Effector memory CD8-positive, alpha-beta T cell (primary cell): ENCODE measurements at regions not wholly inside any gene's neighbourhood (a gene's known extent, or its start where the extent isn't known, plus 50 kb on each side); places are given as distances from the start of the nearest gene placed in this dataset.

ENCODE experiments used
- ATAC-seq: fragments of 150-1000 bp; cut with Tn5 transposase; replicated peaks from 2 replicates; pipeline ENCODE4 v1.10.0; 2021; ENCODE audit warnings: mild to moderate bottlenecking, moderate library complexity
- DNase-seq, 3 experiments: peaks; one replicate each; pipeline ENCODE4 v3.0.0; 2021
- H3K27ac Mint-ChIP-seq, 2 donors: one replicate each; pipeline ENCODE4 v1.8.0; 2022; ENCODE audit warnings: mild to moderate bottlenecking in 2 of 2, mixed read lengths in 2 of 2, moderate library complexity in 2 of 2
- H3K27me3 Mint-ChIP-seq, 2 donors: one replicate each; pipeline ENCODE4 v1.8.0; 2022; ENCODE audit warnings: mixed read lengths in 2 of 2
- H3K36me3 Mint-ChIP-seq: one replicate; pipeline ENCODE4 v1.8.0; 2022; ENCODE audit warnings: mild to moderate bottlenecking, moderate library complexity, mixed read lengths; ENCODE audit not compliant: insufficient read depth
- H3K4me1 Mint-ChIP-seq, 2 donors: one replicate each; pipeline ENCODE4 v1.8.0; 2022; ENCODE audit warnings: low read depth in 2 of 2, mixed read lengths in 2 of 2
- H3K4me3 Mint-ChIP-seq, 2 donors: one replicate each; pipeline ENCODE4 v1.8.0; 2022; ENCODE audit warnings: mild to moderate bottlenecking in 2 of 2, mixed read lengths in 2 of 2, moderate library complexity in 2 of 2
- H3K9me3 Mint-ChIP-seq, 2 donors: one replicate each; pipeline ENCODE4 v1.8.0; 2022; ENCODE audit warnings: mixed read lengths in 2 of 2

DNA sequence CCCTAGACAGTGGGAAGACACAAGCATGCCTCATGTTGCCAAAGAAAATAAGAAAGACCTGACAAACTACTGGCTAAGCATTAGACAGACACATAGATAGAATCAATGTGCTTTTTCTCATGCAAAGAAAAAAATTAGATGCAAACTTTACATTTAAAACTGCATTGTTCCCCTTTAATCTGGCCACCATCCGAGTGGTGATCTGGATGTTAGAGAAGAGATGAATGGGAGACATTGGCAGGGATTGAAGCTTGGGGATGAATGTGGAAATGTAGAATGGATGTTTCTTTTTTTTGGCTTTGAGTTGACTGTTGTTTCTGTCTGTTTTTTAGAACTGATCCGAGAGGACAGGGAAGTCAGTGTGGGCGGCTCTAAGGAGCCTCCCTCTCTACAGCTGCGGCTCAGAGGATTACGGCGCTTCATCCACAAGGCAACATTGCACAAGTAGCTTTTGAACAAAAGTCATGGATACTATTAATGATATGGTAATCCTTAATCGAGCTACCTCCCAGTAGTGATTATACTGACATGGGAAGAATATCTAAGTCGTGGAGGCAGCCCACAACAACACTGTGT lies 53.0 kb downstream of the HELT start:
- H3K4me1 Mint-ChIP-seq, result no peaks in the 10 kb centered on the region
- H3K27me3 Mint-ChIP-seq, result peaks cover 36 to 47% of the 10 kb centered on the region in 2 donors
- DNase-seq (no peak), ATAC-seq (no peak)
- no peak overlapping the region for H3K4me3 Mint-ChIP-seq
- no peaks in the 10 kb centered on the region for H3K36me3 Mint-ChIP-seq
- no peaks in the 10 kb centered on the region for H3K9me3 Mint-ChIP-seq
- H3K27ac Mint-ChIP-seq, result no peak overlapping the region

DNA sequence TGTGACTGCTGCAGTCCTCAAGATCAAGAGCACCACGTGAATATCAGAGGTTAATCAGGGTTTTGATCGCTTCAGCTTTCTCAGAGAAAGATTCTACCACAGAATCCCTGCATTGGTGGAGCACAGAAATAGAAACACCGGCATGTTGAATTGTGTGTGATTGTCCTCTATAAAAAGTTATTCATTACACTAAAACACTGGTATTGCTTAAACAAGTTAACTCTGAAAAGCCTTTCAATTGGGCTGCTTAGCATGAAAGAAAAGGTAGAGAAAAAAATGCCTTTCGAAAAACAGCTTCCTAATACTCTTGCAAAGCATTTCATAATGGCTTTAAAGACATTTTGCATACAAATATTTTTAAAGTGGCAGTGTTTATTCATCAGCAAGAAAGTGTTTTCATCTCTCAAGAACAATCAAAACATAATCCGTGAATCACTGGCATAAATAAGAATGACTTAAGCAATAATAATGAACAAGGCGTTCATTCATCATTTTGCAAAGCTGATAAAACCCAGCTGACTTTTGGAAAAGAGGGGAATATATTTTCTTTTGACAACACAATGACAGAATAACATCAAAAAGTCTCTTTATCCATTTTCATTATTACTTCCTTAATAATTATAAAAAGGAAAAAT lies 61.1 kb downstream of the HELT start:
- DNase-seq, result no peak
- no peaks in the 10 kb centered on the region for H3K9me3 Mint-ChIP-seq
- no peaks in the 10 kb centered on the region for H3K4me1 Mint-ChIP-seq

DNA sequence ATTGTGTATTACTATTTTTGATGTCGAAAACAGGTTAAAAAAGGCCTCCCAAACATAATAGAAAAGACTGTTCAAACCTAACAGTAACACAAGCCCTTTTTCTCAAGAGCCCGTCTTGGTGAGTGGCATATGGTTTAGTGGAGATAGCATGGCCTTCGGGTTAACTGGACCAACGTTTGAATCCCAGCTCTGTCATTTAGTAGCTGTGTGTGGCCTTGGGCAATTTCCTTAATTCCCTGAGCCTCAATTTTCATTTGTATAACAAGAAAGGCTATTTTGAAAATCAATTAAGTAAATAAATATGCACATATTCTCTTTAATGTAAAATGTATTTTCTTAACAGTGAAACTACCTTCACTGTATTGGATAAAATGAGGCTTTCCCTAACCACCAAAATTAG lies 62.3 kb downstream of the HELT start:
- no peak for ATAC-seq
- Mint-ChIP-seq H3K9me3 (no peaks in the 10 kb centered on the region), H3K4me1 (no peaks in the 10 kb centered on the region), H3K27ac (no peak overlapping the region), H3K36me3 (no peaks in the 10 kb centered on the region), H3K4me3 (no peak overlapping the region), H3K27me3 (peaks cover 17% of the 10 kb centered on the region in 2 donors)
- DNase-seq, result no peak

More for the DNA sequence above, 61.1 kb downstream of the HELT start:
- ATAC-seq, result no peak
- Mint-ChIP-seq H3K27ac (no peak overlapping the region), H3K4me3 (no peak overlapping the region), H3K27me3 (peaks cover 25 to 28% of the 10 kb centered on the region in 2 donors), H3K36me3 (no peaks in the 10 kb centered on the region)

DNA sequence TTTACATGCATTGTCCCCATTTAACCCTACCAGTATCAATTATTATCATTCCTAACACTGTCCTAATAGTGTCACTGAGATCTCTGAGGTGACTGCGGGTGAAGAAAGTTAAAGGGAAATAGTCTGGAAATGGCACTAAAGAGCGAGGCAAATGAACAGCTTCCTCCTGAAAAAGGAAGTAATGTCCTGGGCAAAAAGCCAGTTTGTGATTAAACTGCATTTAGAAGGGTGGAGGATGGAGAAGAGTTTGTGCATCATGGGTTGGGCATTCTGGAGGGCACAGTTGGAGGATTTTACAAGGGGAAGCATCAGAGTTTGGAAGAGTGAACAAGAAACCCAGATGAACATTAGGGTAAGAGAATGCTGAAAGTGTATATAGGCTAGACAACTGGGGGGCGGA lies 60.5 kb upstream of the SLC25A4 start:
- Mint-ChIP-seq H3K36me3 (no peaks in the 10 kb centered on the region), H3K4me1 (no peaks in the 10 kb centered on the region), H3K4me3 (no peak overlapping the region), H3K27me3 (peaks cover 9 to 17% of the 10 kb centered on the region in 2 donors), H3K27ac (no peak overlapping the region), H3K9me3 (no peaks in the 10 kb centered on the region)
- DNase-seq, result no peak
- no peak for ATAC-seq

DNA sequence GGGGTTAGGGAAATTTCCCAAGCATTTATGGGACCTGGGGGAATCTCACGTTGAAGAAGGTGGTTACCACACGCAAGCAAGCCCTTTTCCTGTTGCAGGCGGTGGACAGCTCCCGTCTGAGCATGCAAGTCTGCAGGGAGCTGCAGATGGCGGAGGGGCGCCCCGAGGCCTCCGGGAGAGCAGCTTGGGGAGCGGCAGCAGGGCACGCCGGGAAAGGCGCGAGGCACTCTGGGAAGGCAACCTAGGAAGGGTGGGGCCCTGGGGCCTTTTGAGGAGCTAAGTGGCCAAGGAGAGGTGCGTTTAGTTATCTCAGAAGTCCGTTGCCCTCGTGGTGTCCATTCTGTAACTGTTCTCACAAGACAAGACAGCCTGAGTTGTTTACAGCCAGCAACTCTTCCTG lies 57.0 kb upstream of the SLC25A4 start:
- Mint-ChIP-seq H3K4me1 (no peaks in the 10 kb centered on the region), H3K4me3 (no peak overlapping the region), H3K36me3 (no peaks in the 10 kb centered on the region), H3K27ac (no peak overlapping the region), H3K9me3 (no peaks in the 10 kb centered on the region), H3K27me3 (peaks cover 16 to 24% of the 10 kb centered on the region in 2 donors)
- DNase-seq (no peak), ATAC-seq (no peak)

DNA sequence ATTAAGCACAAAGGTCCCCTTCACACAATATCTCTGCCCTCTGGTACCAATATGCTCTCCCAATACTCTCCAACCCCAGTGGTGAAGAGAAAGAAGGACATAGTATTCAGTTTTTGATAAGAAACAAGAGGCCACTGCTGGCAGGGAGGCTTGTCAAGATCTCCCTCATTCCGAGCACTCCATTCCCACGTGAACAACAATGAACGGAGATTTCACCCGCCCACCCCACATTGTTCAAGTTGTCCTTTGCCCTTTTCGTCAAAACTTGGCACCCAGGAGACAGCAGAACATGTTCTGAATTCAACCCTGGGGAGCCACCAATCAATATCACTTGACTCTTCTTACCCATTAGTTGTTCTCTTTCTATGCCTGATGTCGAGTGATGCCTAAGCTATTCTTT lies 54.2 kb upstream of the SLC25A4 start:
- peaks cover 33 to 45% of the 10 kb centered on the region in 2 donors for H3K27me3 Mint-ChIP-seq

DNA sequence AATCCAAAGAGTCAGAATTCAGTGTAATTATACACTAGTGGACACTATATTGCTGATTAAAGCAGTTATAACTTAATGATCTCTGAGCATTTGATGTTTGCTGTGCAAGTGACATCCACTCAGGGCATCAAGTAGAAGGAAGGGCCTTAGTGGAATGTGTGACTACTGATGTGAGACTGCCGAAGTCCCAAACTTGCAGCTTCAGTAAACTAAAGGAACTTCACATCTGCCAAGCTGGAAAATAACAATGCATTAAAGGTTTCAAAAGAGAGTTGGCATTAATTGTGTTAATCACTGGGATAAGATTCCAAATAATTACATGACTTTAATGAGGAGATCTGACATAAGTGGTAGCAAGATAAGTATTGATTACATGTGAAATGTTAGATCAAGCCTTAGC lies 52.5 kb upstream of the SLC25A4 start:
- peaks cover 39 to 56% of the 10 kb centered on the region in 2 donors for H3K27me3 Mint-ChIP-seq
- ATAC-seq (no peak), DNase-seq (no peak)
- H3K27ac Mint-ChIP-seq, result no peak overlapping the region
- no peak overlapping the region for H3K4me3 Mint-ChIP-seq
- H3K36me3 Mint-ChIP-seq, result peaks cover 4% of the 10 kb centered on the region
- no peaks in the 10 kb centered on the region for H3K4me1 Mint-ChIP-seq
- no peaks in the 10 kb centered on the region for H3K9me3 Mint-ChIP-seq

More for the DNA sequence above, 54.2 kb upstream of the SLC25A4 start:
- Mint-ChIP-seq H3K4me1 (no peaks in the 10 kb centered on the region), H3K36me3 (no peaks in the 10 kb centered on the region), H3K9me3 (no peaks in the 10 kb centered on the region), H3K4me3 (no peak overlapping the region), H3K27ac (no peak overlapping the region)
- ATAC-seq, result no peak
- no peak for DNase-seq

DNA sequence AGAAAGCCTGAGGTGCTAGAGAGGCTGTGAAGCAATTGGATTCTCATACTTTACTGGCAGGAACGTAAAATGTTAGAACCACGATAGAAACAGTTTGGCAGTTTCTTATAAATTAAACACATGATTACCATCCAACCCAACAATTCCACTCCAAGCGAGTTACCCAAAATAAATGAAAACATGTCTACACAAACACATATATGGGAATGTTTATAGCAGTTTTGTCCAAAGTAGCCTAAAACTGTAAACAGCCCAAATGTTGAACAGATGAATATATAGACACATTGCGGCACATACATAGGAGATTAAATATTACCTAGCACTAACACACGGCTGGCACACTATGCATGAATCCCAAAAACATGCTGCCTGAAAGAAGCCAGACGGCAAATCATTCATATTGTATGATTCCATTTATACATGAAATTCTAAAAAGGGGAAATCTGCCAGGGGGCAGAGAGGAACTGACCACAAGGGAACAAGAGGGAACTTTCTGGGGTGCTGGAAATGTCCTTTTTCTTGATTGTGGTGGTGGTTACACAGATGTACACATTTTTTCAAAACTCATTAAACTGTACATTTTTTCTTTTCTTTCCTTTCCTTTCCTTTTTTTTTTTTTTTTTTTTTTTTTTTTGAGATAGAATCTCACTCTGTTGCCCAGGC lies 50.4 kb upstream of the SLC25A4 start:
- H3K9me3 Mint-ChIP-seq, result no peaks in the 10 kb centered on the region
- H3K4me1 Mint-ChIP-seq, result no peaks in the 10 kb centered on the region
- peaks cover 4% of the 10 kb centered on the region for H3K36me3 Mint-ChIP-seq
- peaks cover 39 to 58% of the 10 kb centered on the region in 2 donors for H3K27me3 Mint-ChIP-seq
- no peak overlapping the region for H3K4me3 Mint-ChIP-seq
- no peak overlapping the region for H3K27ac Mint-ChIP-seq
- ATAC-seq, result no peak
- no peak for DNase-seq
